Pancreas (tissue), 10 donors: ENCODE measurements at regions not wholly inside any gene's neighbourhood (a gene's known extent, or its start where the extent isn't known, plus 50 kb on each side); places are given as distances from the start of the nearest gene placed in this dataset.
"Not testable (repeated sequence)": the region's sequence is repeated elsewhere in the genome, so short reads cannot be mapped to it uniquely, and the experiment has no call there.

Source experiments
- ATAC-seq, 4 donors: fragments of 200-7000 bp; cut with Tn5 transposase; one replicate each; pipeline versions ENCODE4 v1.8.0 to v1.9.1; 2020; ENCODE audit warnings: mild to moderate bottlenecking in 4 of 4, moderate library complexity in 4 of 4
- DNase-seq, 6 donors: peaks; one replicate each; pipeline ENCODE4 v3.0.0-alpha.2; 2020
- FAIRE-seq: peaks from 2 replicates; lab custom pipeline; 2012; peaks lifted over from hg19 to GRCh38; lab: Jason Lieb, UNC
- H3K27ac ChIP-seq, 4 donors: fragments of 200-600 bp; sonication (generic); 1 replicate in 3 of 4; 2 replicates in 1 of 4; pipeline versions ENCODE4 v1.5.0 to v1.8.0; 2020
- H3K27me3 ChIP-seq, 4 donors: fragments of 200-600 bp; one replicate each; pipeline ENCODE4 v1.8.0; 2021
- H3K36me3 ChIP-seq, 3 donors: fragments of 200-600 bp; sonication (generic) in 1 of 3; one replicate each; pipeline versions ENCODE4 v1.5.0 to v1.8.0; 2020 to 2021
- H3K4me1 ChIP-seq, 3 donors: fragments of 200-600 bp; one replicate each; pipeline ENCODE4 v1.8.0; 2021
- H3K4me3 ChIP-seq, 4 donors: fragments of 200-600 bp; sonication (generic) in 2 of 4; one replicate each; pipeline versions ENCODE4 v1.5.0 to v1.8.0; 2020 to 2021
- H3K9me3 ChIP-seq, 4 donors: fragments of 200-600 bp; one replicate each; pipeline ENCODE4 v1.8.0; 2021
- WGBS, 2 donors: extraction: QIAGEN DNeasy Blood & Tissue Kit; methylation state at CpG; one replicate each; pipeline ENCODE4 v1.1.7; 2013; 5-methylcytosine and 5-hydroxymethylcytosine counted together
- intact Hi-C, 3 donors: fragments of 100-400 bp; cut with DNase I; formaldehyde crosslinking; loops; one replicate each; pipeline versions ENCODE4 v1.11.1 to v1.14.2; 2022
- TF ChIP-seq, protein P1 (sequence below), 4 donors: fragments of 200-600 bp; sonication (generic) in 3 of 4; IDR thresholded peaks; one replicate each; pipeline versions ENCODE4 v1.5.0 to v1.8.0; 2021; ENCODE audit warnings: antibody characterized with exemption in 4 of 4
- donor health status: healthy with polysubstance abuse.
- donor health status: DM: no; HTN: no; CAD: no; lungs with moderate emphysema.
- donor health status: DM: no; HTN: no; CAD: no.
- donor health status: control.
- donor health status: control.
- donor health status: Bipolar disorder and iron deficiency.
- donor health status: DM: yes; HTN: yes; CAD: no.
- donor health status: DM: no; HTN: no; CAD: no.
- donor health status: DM: no; HTN: no; CAD: no.
- donor health status: DM: yes; HTN: yes; CAD: no.

DNA sequence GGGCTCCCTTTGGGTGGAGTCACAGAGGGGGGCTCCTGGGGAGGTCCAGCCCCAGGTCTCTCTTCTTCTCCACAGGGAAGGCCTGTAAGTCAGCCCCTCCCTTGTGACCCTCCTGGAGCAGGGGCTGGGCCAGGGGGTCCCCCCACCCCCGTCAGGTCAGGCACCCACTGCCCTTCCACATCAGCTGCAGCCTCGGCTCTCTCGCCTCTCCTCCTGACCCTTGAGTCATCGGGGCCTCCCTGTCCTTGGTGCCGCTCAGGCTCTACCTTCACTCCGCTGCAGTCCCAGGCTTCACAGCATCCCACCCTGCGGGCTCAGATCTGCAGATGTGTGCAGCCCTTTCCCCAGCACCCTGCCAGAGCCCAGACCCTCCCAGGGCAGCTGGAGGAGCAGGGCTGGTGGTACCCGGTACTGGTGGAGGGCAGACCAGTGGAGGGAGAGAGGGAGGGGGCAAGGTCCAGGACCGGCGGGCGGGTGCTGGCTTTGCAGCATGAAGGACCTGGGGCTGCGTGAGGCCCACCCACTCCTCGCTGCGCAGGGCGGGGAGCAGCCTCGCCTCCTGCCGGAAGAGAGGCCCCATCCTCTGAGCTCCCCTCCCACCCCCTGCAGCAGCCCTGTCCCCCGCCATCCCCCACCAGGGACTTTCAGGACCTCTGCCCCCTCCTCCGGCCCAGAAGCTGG is 117.1 kb downstream of the FAM53A start:
- Histone ChIP-seq H3K4me1 (no peaks in the 10 kb centered on the region), H3K27ac (no peak overlapping the region), H3K36me3 (no peaks in the 10 kb centered on the region), H3K27me3 (peaks cover 0 to 6% (median 0%) of the 10 kb centered on the region in 4 donors), H3K4me3 (no peak overlapping the region), H3K9me3 (no peaks in the 10 kb centered on the region)
- WGBS, 2 donors: 44 to 51% methylated on average over 12 to 19 of the region's 19 CpGs
- no peak for ATAC-seq
- intact Hi-C loops: no loop called here
- DNase-seq: peak in 3 of 6 donors; percentile 18 to 64 (median 51)
- FAIRE-seq: no peak
- TF ChIP-seq, protein P1, sequence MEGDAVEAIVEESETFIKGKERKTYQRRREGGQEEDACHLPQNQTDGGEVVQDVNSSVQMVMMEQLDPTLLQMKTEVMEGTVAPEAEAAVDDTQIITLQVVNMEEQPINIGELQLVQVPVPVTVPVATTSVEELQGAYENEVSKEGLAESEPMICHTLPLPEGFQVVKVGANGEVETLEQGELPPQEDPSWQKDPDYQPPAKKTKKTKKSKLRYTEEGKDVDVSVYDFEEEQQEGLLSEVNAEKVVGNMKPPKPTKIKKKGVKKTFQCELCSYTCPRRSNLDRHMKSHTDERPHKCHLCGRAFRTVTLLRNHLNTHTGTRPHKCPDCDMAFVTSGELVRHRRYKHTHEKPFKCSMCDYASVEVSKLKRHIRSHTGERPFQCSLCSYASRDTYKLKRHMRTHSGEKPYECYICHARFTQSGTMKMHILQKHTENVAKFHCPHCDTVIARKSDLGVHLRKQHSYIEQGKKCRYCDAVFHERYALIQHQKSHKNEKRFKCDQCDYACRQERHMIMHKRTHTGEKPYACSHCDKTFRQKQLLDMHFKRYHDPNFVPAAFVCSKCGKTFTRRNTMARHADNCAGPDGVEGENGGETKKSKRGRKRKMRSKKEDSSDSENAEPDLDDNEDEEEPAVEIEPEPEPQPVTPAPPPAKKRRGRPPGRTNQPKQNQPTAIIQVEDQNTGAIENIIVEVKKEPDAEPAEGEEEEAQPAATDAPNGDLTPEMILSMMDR (IDR thresholded peaks at IDR 0.05): no peak

DNA sequence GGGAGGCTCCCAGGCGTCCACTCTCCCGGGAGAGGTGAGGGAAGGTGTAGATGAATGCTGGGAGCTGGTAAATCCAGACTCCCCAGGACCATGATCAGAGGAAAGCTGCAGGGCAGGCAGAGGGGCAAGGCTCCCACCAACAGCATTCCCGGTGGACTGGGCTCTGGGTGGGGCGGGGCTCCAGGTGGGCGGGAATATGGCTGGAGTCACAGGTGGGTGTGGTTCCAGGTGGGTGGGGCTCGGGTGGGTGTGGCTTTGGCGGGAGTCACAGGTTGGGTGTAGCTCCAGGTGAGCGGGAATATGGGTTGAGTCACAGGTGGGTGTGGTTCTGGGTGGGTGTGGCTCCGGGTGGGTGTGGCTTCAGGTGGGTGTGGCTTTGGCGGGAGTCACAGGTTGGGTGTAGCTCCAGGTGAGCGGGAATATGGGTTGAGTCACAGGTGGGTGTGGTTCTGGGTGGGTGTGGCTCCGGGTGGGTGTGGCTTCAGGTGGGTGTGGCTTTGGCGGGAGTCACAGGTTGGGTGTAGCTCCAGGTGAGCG is 117.7 kb downstream of the FAM53A start:
- DNase-seq (peak in 3 of 6 donors; percentile 29 to 43 (median 30)), ATAC-seq (peak in 2 of 4 donors; percentile 44 to 51)
- H3K27me3 ChIP-seq, H3K4me3 ChIP-seq, H3K9me3 ChIP-seq, H3K27ac ChIP-seq, intact Hi-C loops, H3K36me3 ChIP-seq, H3K4me1 ChIP-seq, FAIRE-seq: not testable (repeated sequence)
- 25 to 27% methylated on average over 8 to 12 of the region's 14 CpGs for WGBS, 2 donors

DNA sequence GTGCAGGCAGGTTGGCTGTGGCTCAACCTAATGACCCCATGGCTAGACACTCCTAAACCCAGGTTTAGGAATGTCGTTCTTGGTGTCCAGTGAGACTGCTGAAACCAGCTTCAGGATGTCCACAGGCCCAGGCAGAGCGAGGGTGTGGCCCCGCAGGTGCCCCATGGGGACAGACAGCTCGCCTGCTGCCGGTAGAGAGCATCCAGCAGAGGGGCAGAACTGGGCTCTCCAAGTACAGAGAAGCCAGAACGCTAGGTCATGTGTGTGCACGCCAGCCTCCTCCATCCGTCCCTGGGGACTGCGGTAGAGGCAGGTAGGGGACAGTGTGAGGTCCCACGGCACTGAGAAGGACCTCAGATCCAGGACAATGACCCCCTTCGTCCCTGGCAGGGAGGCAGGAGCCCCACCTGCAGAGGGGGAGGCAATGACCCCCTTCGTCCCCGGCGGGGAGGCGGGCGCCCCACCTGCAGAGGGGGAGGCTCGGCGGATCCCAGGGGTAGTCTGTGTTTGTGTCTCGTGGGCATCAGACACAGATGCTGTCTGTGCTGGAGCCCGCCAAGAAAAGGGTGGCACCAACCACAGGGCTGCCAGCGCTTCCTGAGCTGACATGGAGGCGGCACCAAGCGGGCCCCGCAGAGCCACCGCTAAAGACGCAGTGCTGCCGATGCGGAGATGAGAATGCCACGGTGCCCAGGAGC is 118.4 kb downstream of the FAM53A start:
- ATAC-seq (no peak), DNase-seq (peak in 3 of 6 donors; percentile 14 to 58 (median 50)), FAIRE-seq (no peak)
- Histone ChIP-seq H3K4me1 (no peaks in the 10 kb centered on the region), H3K27me3 (peaks cover 0 to 6% (median 0%) of the 10 kb centered on the region in 4 donors), H3K36me3 (no peaks in the 10 kb centered on the region), H3K27ac (no peak overlapping the region), H3K9me3 (no peaks in the 10 kb centered on the region), H3K4me3 (no peak overlapping the region)
- 67 to 73% methylated on average over 29 of the region's 29 CpGs for WGBS, 2 donors
- intact Hi-C loops: no loop called here
- TF ChIP-seq, protein P1 (IDR thresholded peaks at IDR 0.05): no peak

DNA sequence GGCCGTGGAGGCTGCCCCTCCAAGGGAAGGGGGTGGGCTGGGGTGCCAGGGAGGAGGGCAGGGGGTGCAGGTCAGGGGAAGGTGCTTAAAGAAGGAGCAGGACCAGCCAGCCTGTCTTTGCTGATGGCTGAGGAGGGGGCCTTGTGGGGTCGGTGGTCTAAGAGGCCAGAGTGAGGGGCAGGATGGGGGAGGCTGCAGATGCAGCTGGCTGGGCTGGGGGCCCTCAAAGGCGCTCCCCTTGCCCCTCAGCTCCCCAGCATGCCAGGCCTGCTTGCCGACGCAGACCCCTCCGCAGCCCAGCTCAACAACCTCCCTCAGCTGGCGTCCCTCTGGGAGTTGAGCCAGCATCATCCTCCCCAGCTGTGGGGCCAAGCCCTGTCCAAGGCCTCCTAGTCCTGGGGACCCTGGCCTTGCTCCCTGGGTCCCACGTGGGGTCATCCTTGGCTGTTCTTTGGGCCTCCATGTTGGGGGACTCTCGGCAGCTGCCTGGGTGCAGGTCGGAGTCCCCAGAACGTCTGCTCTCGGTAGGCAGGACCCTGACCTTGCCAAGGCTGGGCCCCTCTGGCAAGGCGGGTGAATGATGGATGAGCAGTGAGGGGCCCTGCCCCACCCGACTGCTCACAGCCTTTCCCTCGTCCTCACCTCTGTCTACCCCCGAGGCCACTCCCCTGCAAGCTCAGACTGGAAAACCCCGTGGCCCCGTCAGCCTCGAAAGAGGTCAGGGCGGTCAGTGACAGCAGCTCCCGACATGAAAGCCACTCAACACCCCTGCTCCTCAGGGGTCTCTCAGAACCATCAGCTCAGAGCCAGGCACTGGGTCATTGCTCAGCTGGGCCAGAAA is 119.4 kb downstream of the FAM53A start:
- TF ChIP-seq, protein P1 (IDR thresholded peaks at IDR 0.05): no peak
- H3K4me1 ChIP-seq: no peaks in the 10 kb centered on the region
- FAIRE-seq (no peak), DNase-seq (peak in 2 of 6 donors; percentile 17 to 50), ATAC-seq (no peak)
- no peak overlapping the region for H3K27ac ChIP-seq
- WGBS, 2 donors: 26 to 33% methylated on average over 19 to 21 of the region's 21 CpGs
- H3K27me3 ChIP-seq: peaks cover 0 to 6% (median 0%) of the 10 kb centered on the region in 4 donors
- H3K4me3 ChIP-seq: no peak overlapping the region
- no peaks in the 10 kb centered on the region for H3K36me3 ChIP-seq
- intact Hi-C loops: no loop called here
- H3K9me3 ChIP-seq: no peaks in the 10 kb centered on the region
